ENCODE measurements at regions not wholly inside any gene's neighbourhood (a gene's known extent, or its start where the extent isn't known, plus 50 kb on each side); places are given as distances from the start of the nearest gene placed in this dataset.
"Not testable (repeated sequence)": the region's sequence is repeated elsewhere in the genome, so short reads cannot be mapped to it uniquely, and the experiment has no call there.

DNA sequence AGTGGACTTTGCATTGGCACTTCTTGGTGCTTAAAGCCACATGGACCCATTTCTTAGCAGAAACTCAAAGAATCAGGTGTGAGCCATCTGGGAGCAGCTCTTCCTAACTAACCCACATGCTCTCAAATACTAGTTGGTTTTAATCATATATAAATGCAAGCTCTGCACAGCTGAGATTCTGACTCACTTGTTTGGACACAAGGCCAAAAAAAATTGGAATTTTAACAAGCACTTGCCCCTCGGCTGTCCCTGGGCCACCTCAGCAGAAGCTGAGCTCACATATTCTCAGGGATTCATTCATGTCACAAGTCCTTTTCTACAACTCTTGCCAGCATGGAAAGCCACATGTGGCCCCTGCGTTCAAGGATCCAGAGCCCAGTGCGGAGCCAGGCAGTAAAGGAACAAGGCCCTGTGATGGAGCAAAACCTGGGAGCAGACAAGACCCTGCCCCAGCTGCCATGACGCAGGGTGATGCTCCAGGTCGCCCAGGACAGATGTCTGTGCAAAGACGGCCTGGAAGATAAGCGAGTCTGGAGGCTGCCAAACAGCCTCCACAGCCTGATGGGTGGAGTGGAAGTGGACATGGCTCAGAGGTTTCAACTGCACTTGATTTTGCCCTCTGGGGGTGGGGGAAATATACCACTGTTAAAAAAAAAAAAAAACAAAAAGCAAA is 266.5 kb downstream of the EIPR1 start:
- Histone ChIP-seq H3K36me3 (ENCODE audit: insufficient read depth) (no peaks in the 10 kb centered on the region), H3K4me3 (ENCODE audit: low read depth, low read length) (no peak overlapping the region), H3K4me1 (ENCODE audit: insufficient read depth) (no peaks in the 10 kb centered on the region), H3K27ac (ENCODE audit: low read depth) (no peak overlapping the region)
- DNase-seq (ENCODE audit: extremely low spot score) = no peak
- WGBS = 76% methylated on average over 7 of the region's 7 CpGs

DNA sequence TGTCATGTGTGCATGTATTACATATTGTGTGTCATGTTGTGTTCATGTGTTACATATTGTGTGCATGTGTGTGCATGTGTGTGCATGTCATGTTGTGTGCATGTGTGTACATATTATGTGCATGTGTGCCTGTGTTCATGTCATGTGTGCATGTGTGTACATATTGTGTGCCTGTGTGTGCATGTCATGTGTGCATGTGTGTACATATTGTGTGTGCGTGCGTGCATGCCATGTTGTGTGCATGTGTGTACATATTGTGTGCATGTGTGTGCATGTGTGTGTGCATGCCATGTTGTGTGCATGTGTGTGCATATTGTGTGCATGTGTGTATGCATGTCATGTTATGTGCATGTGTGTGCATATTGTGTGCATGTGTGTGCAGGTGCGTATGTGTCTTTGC is 267.1 kb downstream of the EIPR1 start:
- Histone ChIP-seq H3K27ac (ENCODE audit: low read depth) (no peak overlapping the region), H3K4me3 (ENCODE audit: low read depth, low read length) (no peak overlapping the region), H3K4me1 (ENCODE audit: insufficient read depth) (no peaks in the 10 kb centered on the region), H3K36me3 (ENCODE audit: insufficient read depth) (no peaks in the 10 kb centered on the region)
- no peak for DNase-seq (ENCODE audit: extremely low spot score)
- 98% methylated on average over 3 of the region's 3 CpGs for WGBS

DNA sequence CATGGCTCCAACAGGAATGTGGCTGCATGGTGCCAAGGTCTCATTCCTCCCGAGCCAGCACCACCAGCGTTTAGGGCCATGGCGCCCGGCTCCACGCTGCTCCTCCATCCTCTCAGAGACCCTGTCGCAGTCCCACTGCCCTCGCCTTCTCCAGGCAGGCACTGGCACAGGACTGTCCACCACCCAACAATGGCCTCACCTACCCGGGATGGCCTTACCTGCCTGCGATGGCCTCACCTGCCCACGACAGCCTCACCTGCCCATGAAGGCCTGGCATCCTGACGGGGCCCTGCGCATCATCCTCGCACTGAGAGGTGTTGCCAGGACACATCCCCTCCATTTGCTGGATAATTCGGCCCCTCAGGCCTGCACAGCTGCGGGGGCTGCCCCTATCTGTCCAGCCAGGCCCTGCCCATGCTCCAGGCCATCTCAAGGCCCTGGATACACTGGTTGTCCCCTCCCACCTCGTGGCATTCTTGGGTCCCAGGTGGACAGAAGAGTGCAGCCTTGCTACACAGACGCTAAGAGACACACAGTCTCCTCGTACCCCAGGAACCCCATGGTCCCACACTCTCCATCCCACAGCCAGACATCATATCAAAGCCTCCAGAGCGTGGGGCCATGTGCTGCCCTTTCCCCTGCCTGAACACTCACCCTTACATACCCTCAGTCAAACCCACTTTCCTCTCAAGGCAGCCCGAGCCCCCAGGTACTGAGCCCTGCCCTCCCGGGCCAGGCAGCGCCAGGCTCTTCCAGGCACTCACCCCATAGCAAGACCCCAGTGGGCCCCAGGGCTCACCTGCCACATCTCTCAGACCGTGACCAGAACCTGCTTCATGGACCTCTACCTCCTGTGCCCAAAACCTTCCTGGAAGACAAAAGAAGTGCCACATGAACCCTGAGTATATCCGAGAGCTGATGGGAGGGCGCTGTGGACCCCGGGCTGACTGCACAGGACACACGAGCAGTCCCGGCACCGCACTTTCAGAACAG is 268.6 kb downstream of the EIPR1 start:
- no peak overlapping the region for H3K27ac ChIP-seq (ENCODE audit: low read depth)
- no peak overlapping the region for H3K4me3 ChIP-seq (ENCODE audit: low read depth, low read length)
- no peaks in the 10 kb centered on the region for H3K4me1 ChIP-seq (ENCODE audit: insufficient read depth)
- no peaks in the 10 kb centered on the region for H3K36me3 ChIP-seq (ENCODE audit: insufficient read depth)
- DNase-seq (ENCODE audit: extremely low spot score) = no peak
- WGBS = 95% methylated on average over 29 of the region's 29 CpGs

DNA sequence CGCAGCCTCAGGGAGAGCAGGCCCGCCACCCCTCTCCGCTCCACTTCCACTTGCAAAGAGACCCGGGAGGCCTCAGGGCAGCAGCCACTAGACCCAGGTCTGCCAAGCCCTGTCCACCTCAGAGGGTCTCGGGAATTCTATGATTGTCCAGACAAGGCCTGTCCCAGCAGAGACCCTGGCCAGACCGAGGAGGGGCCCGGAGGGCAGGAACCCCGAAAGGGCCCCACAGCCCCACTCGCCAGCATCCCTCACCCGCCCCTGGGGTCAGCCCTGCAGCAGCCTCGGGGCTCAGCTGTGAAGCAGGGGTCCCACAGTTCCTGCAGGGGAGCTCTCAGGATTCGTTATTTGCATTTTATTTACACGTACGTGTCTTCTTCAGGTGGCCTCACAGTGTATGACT is 269.5 kb downstream of the EIPR1 start:
- no peaks in the 10 kb centered on the region for H3K36me3 ChIP-seq (ENCODE audit: insufficient read depth)
- no peak overlapping the region for H3K4me3 ChIP-seq (ENCODE audit: low read depth, low read length)
- H3K4me1 ChIP-seq (ENCODE audit: insufficient read depth) = no peaks in the 10 kb centered on the region
- no peak overlapping the region for H3K27ac ChIP-seq (ENCODE audit: low read depth)
- WGBS = 89% methylated on average over 14 of the region's 14 CpGs
- no peak for DNase-seq (ENCODE audit: extremely low spot score)

DNA sequence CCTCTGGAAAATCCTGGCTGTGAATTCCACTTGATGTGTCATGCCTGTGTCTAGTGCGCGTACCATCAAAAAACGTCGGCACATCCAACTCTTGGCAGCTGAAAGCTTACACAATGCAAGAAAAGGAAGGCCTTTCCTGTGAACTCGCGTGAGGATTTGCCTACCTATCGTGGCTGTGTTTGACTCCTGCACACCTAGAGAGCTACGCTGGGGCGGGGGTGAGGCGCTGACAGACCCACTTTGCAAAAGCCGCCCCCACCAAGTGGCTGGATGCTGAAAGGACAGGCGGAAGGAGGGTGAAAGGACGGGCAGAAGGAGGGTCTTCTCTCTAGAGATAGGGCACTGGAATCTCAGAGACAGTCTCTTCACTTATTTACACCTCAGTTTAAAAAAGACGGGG is 270.1 kb downstream of the EIPR1 start:
- DNase-seq (ENCODE audit: extremely low spot score) = no peak
- 85% methylated on average over 14 of the region's 14 CpGs for WGBS
- no peak overlapping the region for H3K4me3 ChIP-seq (ENCODE audit: low read depth, low read length)
- no peaks in the 10 kb centered on the region for H3K36me3 ChIP-seq (ENCODE audit: insufficient read depth)
- no peak overlapping the region for H3K27ac ChIP-seq (ENCODE audit: low read depth)
- no peaks in the 10 kb centered on the region for H3K4me1 ChIP-seq (ENCODE audit: insufficient read depth)

DNA sequence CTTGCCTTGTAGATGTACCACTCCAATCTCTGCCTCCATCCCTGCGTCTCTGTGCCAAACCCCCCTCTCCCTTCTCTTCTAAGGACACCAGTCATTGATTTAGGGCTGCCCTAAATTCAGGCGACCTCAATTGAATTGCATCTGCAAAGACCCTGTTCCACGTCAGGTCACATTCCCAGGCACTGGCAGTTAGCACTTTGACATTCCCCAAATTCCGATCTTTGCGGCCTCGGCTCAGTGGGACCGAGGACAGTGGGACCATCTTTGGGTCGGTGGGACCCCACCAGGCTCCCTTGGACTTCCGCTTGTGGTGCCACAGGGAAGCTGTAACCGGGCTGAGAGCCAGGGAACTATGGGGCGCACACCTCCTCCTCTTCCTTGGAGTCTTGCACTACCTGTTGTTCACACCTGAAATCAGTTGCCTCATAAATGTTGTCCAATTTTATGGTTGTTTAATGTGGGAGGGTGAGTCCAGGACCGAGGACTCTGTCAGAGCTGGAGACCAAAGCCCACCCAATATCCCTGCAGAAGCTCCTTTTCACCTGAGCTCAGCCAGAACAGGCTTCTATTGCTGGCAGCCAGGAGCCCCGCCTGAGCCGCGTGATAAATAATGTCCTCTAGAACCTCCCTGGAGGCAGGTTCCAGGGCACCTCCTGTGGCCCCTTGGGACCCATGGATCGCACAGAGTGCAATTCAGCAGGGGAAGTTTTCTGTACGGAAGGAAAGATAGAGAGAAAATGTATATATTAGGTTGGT is 271.6 kb downstream of the EIPR1 start:
- Histone ChIP-seq H3K36me3 (ENCODE audit: insufficient read depth) (no peaks in the 10 kb centered on the region), H3K4me1 (ENCODE audit: insufficient read depth) (no peaks in the 10 kb centered on the region), H3K27ac (ENCODE audit: low read depth) (no peak overlapping the region), H3K4me3 (ENCODE audit: low read depth, low read length) (no peak overlapping the region)
- no peak for DNase-seq (ENCODE audit: extremely low spot score)
- WGBS = 71% methylated on average over 17 of the region's 17 CpGs

DNA sequence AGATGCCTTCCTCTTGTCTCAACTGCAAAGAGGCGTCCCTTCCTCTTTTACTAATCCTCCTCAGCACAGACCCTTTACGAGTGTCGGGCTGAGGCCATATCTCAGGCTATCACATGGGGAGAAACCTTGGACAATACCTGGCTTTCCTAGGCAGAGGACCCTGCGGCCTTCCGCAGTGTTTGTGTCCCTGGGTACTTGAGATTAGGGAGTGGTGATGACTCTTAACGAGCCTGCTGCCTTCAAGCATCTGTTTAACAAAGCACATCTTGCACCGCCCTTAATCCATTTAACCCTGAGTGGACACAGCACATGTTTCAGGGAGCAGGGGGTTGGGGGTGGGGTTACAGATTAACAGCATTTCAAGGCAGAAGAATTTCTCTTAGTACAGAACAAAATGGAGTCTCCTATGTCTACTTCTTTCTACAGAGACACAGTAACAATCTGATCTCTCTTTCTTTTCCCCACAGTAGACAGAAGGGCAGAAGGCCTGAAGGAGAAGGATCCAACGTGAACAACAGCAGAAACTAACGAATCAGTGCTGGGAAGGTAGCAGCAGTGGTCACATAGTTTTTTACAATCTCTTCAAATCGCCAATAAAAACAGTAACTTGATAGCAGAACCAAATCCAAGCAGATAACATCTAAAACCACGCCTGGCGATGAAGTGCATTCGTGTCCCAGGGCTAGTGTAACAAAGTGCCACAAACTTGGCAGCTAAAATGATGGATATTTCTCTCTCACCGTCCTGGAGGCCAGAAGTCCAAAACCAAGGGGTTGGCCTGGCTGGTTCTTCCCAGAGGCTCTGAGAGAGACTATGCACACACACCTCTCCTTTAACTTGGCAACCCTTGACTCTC is 272.4 kb downstream of the EIPR1 start:
- WGBS = 40% methylated on average over 13 of the region's 14 CpGs
- DNase-seq (ENCODE audit: extremely low spot score); H3K4me3 ChIP-seq (ENCODE audit: low read depth, low read length); H3K36me3 ChIP-seq (ENCODE audit: insufficient read depth); H3K27ac ChIP-seq (ENCODE audit: low read depth); H3K4me1 ChIP-seq (ENCODE audit: insufficient read depth): not testable (repeated sequence)

DNA sequence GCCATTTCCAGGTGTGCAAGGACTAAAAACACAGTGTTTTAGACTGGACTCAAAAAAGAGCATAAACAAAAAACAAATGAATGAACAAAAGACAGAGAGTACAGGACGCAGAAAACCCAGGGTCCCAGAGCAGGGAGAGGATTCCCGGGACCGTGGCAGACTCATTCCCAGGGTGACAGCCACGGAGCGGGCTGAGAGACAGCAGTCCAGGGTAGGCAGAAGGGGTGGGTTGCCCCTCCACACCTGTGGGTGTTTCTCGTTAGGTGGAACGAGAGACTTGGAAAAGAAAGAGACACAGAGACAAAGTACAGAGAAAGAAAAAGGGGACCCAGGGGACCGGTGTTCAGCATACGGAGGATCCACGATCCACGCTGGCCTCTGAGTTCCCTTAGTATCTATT is 273.4 kb downstream of the EIPR1 start:
- H3K4me1 ChIP-seq (ENCODE audit: insufficient read depth) = no peaks in the 10 kb centered on the region
- WGBS = 85% methylated on average over 11 of the region's 11 CpGs
- DNase-seq (ENCODE audit: extremely low spot score) = no peak
- no peak overlapping the region for H3K27ac ChIP-seq (ENCODE audit: low read depth)
- H3K4me3 ChIP-seq (ENCODE audit: low read depth, low read length) = no peak overlapping the region
- no peaks in the 10 kb centered on the region for H3K36me3 ChIP-seq (ENCODE audit: insufficient read depth)

DNA sequence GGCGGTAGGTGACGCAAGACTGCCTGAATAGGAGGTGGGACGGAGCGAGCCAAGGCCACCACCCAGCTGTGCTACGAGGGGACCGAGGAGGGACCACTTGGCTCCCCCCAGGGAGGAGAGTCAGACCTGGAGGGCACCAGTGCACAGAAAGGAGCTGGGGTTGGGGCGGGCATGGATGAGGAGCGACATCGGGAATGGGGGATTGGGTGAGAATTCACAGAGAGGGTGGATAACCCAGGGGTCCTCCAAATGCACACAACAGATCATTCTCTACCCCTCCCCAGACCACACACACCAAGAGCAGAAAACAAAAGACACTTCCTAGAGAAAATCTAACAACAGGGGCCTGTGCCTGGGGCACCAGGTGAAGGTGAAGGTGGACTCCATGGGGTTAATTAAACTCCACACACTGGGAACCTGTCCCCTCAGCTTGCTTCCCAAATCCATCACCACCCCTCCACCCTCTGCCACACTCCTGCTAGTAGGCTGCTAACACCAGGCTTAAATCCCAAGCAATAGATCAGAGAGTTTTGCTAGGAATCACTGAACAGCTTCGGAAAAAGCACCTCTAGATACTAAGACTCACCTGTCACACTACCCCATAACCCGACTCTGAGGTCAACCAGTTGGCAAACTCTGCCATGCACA is 274.6 kb downstream of the EIPR1 start:
- 77% methylated on average over 11 of the region's 11 CpGs for WGBS
- Histone ChIP-seq H3K27ac (ENCODE audit: low read depth) (no peak overlapping the region), H3K4me3 (ENCODE audit: low read depth, low read length) (no peak overlapping the region), H3K36me3 (ENCODE audit: insufficient read depth) (no peaks in the 10 kb centered on the region), H3K4me1 (ENCODE audit: insufficient read depth) (no peaks in the 10 kb centered on the region)
- DNase-seq (ENCODE audit: extremely low spot score) = no peak

DNA sequence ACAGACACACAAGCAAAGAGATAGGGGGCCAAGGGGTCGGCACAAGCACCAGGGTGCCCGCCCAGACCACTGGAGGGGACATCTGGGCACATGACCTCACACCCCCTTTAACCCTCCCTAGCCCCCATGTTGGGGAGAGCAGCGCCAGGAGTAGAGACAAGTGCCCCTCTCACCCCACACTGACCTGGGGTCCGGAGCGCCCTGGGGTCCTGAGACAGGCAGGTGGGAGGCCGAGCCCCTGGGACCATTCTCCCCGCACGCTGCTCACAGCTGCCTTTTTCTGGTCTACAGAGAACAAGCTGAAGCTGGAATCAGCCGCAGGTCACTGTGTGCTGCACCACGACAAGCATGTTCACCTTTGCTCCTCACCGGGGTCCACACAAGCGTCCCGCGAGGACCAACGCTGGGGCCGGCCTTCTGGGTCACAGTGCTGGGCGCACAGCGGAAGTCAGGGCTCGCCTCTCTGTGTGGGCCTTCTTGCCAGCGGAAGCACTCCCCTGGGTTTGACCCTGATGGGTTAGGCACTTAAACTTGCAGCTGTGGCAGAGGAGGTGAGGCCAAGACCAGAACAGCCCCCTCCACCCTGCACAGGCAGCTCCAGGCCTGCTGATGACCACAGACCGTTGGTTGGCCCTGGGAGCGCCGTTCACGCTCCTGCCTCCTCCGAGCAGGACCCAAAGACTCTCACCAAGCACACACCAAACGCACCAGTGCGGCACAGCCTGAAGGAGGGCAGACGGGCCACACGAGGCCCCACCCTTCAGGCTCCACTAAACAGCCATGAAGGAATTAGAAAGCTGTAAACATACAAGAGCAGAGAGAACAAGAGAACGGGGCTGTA is 275.3 kb downstream of the EIPR1 start:
- Histone ChIP-seq H3K4me3 (ENCODE audit: low read depth, low read length) (no peak overlapping the region), H3K27ac (ENCODE audit: low read depth) (no peak overlapping the region), H3K36me3 (ENCODE audit: insufficient read depth) (no peaks in the 10 kb centered on the region), H3K4me1 (ENCODE audit: insufficient read depth) (no peaks in the 10 kb centered on the region)
- DNase-seq (ENCODE audit: extremely low spot score) = no peak
- 86% methylated on average over 30 of the region's 30 CpGs for WGBS

DNA sequence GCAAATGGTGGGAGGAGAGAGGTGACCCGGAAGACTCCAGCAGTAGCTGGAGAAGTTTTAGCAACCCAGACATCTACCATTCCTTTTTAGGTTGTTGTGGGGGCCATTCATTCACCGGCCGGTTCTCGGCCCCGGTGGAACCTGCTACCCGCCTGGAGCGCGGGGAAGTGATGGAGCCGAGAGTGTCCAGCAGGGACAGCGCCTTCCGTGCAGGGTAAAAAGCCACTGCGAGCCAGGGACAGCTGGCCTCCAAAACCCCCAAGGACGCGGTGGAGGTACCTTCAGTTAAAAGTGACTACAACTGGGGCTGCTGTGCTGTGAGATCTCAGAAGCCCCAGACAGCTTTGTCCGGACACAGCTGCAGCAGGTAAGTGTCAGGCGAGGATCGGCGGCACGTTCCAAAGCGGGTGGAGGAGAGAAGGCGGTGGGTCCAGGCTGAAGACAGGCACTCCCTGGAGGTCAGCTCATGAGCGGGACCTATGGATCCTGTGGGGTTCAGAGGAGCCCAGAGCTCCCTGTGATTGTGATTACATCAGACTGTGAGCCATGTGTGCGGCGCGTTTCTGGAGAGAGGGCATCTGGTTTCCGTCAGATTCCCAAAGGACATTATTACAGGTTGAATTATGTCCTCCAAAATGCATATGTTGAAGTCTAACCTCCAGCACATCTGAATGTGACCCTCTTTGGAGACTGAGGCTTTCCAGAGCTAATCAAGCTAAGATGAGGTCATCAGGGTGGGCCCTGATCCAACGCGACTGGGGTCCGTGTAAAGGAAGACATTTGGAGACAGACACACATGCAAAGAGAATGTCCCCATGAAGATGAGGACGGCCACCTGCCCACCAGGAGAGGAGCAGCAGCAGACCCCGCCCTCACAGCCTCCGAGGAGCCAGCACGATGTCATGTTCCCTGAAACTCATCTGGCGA is 276.3 kb downstream of the EIPR1 start:
- WGBS = 61% methylated on average over 34 of the region's 34 CpGs
- Histone ChIP-seq H3K36me3 (ENCODE audit: insufficient read depth) (no peaks in the 10 kb centered on the region), H3K4me1 (ENCODE audit: insufficient read depth) (no peaks in the 10 kb centered on the region), H3K4me3 (ENCODE audit: low read depth, low read length) (no peak overlapping the region), H3K27ac (ENCODE audit: low read depth) (no peak overlapping the region)
- DNase-seq (ENCODE audit: extremely low spot score) = peak; percentile 13
